NK-92 (cell line): ENCODE measurements at regions not wholly inside any gene's neighbourhood (a gene's known extent, or its start where the extent isn't known, plus 50 kb on each side); places are given as distances from the start of the nearest gene placed in this dataset.

Experiments
- DNase-seq: peaks from one replicate; lab custom pipeline; 2025; ENCODE audit not compliant: unreplicated experiment; lab: John Stamatoyannopoulos, UW

DNA sequence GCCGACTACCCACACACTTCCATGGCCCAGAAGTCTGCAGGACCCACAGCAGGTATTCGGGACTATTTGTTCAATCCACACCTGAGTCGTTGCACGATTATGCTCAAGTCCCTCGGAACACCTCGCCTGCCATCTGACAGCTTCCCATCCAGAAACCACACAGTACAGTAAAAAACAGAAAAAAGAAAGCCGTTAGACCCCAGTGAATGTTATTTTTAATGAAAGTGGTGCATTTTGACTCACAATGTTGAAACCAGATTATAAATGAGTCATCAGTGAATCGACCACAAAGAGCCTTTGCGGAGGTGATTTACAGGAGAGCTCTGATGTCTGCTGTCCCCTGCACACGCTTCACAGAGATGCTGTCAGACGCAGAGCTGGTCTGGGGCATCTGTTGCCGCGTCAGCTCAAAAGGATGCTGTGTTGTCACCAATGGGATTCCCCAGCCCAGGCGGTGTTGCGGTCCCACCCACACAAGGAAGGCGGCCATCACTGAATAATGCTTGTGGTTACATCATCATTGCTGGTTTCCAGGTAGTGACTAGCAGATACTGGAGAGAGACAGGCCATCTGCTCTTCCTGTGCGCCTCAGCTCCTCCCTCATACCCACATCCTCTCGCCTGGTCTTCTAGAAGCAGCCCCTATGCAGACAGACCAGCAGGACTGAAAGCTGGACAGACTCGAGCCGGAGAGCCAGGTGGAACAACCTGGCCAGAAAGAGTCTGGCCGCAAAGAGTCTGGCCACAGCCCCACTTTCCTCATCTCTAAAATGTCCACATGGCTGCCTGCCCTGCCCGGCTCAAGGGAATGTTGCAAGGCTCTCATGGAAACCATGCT, 116.8 kb downstream of the TOMM20 start:
- DNase-seq: peak; percentile 40

DNA sequence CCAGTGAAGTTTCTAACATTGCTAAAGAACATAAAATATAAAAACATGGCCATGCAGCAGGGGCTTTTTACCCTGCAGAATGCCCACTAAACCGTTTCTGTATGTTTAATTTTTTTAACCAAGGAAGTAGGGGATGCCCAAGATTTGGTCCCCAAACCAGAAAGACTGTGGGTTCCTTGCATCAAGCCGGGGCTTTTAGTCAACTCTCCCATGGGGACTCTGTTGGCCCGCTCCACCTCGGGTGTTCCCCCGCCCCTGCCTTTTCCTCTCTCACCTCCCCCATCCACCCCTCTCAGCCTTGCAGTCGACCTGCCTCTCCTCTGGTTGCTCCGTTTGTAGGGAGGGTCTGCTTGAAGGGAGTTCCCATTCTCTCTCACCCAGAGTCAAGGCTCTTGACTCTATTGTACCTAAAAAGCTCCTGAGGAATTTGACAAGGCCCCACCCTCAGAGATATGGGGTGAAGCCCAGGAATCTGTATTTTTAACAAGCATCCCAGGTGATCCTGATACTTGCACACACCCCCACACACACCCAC, 117.5 kb downstream of the TOMM20 start:
- no peak for DNase-seq

DNA sequence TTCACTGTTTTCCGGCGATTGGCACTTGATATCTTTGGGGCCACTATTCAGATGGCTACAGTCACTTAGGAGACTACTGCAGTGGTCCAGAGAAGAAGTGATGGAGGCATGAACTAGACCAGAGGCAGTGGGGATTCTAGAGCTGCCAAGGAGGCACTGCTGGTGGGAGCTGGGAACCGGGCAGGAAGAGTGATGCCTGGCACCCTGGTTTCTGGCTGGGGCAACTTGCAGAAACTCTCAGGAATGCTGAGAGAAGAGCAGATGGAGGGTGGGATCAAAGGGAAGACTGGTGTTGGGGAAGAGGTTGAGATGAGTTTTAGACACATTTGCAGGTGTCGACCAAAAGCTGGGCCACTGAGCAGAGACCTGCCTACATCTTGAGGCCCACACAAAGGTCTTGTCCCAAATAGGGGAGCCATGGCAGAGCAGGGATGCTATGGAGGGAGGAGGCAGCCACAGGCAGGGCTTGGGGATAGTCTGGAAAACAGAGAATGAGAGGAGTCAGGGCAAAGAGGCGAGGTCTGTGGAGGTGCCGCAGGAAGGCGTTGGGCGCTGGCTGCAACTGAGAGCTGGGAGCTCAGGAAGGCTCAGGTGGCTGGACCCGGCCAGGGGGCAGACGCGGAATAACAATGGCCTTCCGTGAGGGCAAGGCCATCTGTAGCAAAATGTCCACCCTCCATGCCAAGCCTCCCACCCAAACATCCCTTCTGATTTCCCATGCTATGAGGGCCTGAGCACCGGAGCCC, 118.9 kb downstream of the TOMM20 start:
- no peak for DNase-seq

GRCh38 chr1:235009074-235009473, 119.6 kb downstream of the TOMM20 start:
- no peak for DNase-seq

DNA sequence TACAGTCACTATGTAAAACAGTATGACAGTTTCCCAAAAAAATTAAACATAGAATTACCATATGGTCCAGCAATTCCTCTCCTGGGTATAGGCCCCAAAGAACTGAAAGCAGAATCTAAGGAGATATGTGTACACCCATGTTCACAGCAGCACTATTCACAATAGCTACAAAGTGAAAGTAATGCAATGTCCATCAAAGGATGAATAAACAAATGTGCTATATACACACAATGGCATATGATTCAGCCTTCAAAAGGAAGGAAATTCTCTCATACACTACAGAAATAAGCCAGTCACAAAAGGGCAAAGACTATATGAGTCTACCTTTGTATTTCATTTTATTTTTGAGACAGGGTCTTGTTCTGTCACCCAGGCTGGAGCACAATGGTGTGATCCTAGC, 120.4 kb downstream of the TOMM20 start:
- DNase-seq: no peak

DNA sequence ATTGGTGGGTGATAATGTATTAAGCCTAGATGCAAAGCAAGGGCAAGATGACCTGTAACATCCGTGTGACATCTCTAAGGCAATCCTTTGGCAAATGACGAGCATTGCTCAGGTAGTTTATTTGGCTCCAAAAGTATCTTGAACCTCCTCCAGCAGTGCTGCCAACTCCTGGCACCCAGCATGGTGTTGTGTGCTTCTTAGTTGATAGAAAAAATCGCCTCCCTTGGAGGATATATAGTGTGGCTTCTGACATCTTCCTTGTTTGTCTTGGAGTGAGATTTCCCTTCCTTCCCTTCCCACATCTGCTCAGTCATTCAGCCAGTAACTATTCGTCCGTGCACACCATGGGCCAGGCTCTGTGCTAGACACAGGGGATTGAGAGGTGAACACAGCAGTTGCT, 121.8 kb downstream of the TOMM20 start:
- DNase-seq: no peak

DNA sequence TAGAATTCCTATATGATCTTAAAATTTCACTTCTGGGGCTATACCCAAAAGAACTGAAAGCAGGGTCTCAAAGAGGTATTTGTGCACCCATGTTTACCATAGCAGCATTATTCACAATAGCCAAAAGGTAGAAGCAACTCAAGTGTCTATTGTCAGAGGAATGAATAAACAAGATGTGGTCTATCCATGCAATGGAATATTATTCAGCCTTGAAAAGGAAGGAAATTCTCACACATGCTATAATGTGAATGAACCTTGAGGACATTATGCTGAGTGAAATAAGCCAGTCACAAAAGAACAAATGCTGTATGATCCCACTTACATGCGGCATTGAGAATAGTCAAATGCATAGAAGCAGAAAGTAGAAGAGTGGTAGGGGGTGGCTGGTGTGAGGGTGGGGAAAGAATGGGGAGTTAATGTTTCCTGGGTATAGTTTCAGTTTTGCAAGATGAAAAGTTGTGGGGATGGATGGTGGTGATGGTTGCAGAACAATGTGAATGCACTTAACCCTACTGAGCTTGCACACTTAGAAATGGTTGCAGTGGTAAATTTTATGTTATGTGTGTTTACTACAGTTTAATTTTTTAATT, 122.4 kb downstream of the TOMM20 start:
- DNase-seq: no peak

DNA sequence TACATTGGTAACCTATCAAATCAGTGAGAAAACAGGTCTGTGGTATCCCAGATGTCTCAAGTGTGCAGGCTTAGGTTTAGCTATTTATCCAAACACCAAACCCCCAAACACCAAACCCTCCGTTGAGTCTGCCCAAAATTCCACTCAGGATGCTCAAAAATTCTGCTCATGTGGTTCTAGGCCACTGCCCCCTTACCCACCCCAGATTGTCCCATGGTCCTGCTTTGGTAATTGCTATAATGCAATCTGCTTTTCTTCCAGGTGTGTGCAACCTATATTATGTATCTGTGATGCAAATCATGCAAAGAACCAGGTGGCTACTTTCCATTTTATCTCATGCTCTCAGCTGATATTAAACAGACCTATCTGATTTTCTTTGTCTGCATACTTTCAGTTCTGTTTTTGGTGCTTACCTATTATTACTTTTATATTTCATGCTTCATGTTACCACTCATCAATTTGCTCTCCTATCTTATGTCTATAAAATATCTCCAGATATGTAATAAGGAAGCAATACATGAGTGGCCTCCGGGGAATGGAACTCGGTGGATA, 123.7 kb downstream of the TOMM20 start:
- no peak for DNase-seq

GRCh38 chr1:235004276-235004675, 124.4 kb downstream of the TOMM20 start:
- DNase-seq: no peak

DNA sequence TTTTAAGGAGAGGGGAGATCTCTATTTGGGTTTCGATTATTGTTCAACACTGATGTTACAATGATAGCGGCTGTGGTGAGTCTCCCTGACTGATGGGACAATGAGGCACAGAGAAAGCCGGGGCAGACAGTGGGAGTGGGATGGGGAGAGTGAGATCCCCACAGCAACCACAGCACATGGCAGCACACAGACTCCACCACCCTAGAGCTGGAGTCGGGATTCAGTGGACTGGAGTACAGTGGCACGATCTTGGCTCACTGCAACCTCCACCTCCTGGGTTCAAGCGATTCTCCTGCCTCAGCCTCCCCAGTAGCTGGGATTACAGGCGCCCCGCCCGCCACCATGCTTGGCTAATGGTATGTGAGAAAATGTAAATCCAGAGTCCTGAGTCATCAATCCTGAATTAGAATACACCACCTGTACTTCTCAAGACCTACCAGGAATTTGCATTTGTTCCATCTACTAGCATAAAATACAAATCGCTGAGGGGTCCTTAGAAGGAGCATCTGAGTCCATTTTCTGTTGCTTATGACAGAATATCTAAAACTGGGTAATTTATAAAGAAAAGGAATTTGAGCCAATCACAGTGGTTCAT, 125.8 kb downstream of the TOMM20 start:
- no peak for DNase-seq

DNA sequence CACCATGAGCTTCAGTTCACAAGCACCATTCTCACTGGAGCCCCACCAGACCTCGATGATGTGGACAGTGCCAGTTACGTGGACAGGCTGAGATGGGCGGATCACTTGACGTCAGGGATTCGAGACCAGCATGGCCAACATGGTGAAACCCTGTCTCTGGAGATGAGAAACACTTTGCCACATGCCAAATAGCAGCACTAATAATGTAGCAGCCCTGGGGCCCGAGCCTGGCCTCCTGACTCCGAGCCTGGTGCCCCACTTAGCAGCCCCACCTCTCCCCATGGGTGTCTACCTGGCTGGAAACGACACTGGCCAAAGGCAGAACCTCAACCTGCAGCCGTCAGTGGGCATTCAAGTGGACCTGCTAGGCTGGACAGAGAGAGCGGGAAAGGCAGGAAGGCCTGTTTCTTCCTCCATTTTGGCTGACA, 129.1 kb downstream of the TOMM20 start:
- no peak for DNase-seq

- no peak for DNase-seq
Measured at GRCh38 chr1:234997896-234998741, 130.5 kb downstream of the TOMM20 start.

DNA sequence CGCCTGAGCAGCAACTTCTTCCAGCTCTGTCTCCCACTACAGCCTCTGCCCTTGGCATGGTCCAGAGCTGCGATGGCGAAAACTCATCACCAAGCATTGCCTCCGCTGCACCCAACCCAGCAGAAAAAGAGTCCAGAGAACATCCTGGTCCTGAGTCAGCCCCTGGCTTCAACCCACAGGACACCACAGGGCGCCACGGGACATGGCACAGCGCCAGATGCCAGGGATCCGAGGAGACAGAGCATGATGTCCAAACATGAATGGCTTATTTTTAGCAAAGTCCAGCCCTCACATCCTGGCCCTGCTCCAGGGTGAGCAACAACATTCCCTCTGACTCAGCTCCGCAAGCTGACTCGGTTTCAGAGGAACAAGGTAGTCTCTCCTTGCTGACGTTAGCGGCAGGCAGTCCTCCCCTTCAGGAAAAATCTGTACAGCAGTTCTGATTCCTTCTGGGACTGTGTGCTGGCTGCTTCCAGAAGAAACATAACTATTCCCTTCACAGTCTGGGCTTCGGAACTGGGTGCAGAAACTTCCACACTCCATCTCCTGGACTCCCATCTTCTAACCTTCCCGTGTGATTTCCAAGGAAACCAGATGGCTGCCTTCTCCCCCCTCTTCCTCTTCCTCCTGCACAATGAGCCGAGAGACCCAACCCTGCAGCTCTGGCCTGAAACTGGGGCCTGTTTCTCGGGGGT, 131.3 kb downstream of the TOMM20 start:
- DNase-seq: no peak

DNA sequence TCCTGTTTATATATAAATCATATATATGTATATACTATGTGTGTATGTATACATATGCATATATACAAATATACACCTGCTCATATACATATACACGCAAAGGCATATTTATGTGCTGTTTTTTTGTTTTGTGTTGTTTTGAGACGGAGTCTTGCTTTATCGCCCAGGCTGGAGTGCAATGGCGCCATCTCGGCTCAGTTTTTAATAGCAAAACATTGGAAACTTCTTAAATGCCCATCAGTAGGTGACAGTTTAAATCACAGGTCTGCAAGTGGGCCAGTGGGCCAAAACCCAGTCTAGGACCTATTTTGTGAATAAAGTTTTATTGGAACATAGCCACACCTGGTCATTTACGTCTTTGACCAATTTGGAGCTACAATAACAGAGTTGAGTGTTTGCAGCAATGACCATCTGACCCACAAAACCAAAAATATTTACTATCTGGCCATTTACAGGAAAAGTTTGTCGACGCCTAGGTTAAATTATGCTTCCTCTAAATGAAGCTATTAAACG, 132.3 kb downstream of the TOMM20 start:
- DNase-seq: no peak

GRCh38 chr1:234994436-234995295, 134.0 kb downstream of the TOMM20 start:
- DNase-seq: no peak

- DNase-seq: no peak
Measured at GRCh38 chr1:234992065-234992464, 136.6 kb downstream of the TOMM20 start.

GRCh38 chr1:234990874-234991801, 137.5 kb downstream of the TOMM20 start:
- no peak for DNase-seq
